OCI-LY7 (cell line): ENCODE measurements at regions not wholly inside any gene's neighbourhood (a gene's known extent, or its start where the extent isn't known, plus 50 kb on each side); places are given as distances from the start of the nearest gene placed in this dataset.

ENCODE experiments used
- EZH2phosphoT487 ChIP-seq: fragments of 200-600 bp; sonication (generic); IDR thresholded peaks from 2 replicates; pipeline ENCODE4 v1.6.1; 2018; ENCODE audit warnings: low read depth, borderline replicate concordance, mild to moderate bottlenecking, mixed run types, antibody characterized with exemption, low read length, moderate library complexity, mixed read lengths
- TF ChIP-seq, protein P1 (sequence below): fragments of 200-600 bp; sonication (generic); conservative IDR thresholded peaks from 2 replicates; pipeline ENCODE4 v1.5.1; 2014; ENCODE audit warnings: mild to moderate bottlenecking, antibody characterized with exemption, low read length, moderate library complexity, mixed read lengths

DNA sequence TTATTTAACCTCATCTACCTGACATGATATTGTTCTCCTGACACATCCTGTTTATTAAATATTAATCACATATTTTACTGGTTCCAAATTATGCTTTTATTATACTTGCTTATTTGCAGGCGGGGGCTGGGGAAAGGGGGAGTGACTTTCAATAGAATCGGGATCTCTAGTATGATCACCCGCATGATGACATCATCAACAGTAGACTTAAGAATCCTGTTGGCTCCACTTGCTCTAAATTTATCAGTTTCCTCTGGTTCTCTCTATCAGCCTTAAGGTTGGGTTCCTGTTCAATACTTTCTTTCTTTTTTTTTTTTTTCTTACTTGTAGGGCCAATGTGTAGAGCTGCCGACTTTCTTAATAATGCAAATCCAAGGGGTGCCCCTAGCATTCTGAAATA is 317.5 kb downstream of the BCHE start:
- TF ChIP-seq, protein P1, sequence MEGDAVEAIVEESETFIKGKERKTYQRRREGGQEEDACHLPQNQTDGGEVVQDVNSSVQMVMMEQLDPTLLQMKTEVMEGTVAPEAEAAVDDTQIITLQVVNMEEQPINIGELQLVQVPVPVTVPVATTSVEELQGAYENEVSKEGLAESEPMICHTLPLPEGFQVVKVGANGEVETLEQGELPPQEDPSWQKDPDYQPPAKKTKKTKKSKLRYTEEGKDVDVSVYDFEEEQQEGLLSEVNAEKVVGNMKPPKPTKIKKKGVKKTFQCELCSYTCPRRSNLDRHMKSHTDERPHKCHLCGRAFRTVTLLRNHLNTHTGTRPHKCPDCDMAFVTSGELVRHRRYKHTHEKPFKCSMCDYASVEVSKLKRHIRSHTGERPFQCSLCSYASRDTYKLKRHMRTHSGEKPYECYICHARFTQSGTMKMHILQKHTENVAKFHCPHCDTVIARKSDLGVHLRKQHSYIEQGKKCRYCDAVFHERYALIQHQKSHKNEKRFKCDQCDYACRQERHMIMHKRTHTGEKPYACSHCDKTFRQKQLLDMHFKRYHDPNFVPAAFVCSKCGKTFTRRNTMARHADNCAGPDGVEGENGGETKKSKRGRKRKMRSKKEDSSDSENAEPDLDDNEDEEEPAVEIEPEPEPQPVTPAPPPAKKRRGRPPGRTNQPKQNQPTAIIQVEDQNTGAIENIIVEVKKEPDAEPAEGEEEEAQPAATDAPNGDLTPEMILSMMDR = no peak
- no peak for TF ChIP-seq EZH2phosphoT487
